Liver (tissue), 8 donors: ENCODE measurements at regions not wholly inside any gene's neighbourhood (a gene's known extent, or its start where the extent isn't known, plus 50 kb on each side); places are given as distances from the start of the nearest gene placed in this dataset.

Experiments
- DNase-seq: peaks from one replicate; pipeline ENCODE4 v3.0.0-alpha.2; 2017; ENCODE audit warnings: low spot score
- H3K27ac ChIP-seq, 2 donors: one replicate each; pipeline ENCODE4 v1.7.0; 2013; ENCODE audit warnings: inconsistent platforms in 2 of 2, low read length in 2 of 2, control low read depth in 1 of 2, low read depth in 1 of 2, mild to moderate bottlenecking in 1 of 2
- H3K27me3 ChIP-seq, 4 donors: one replicate each; pipeline versions ENCODE4 v1.6.1 to v1.7.0; 2013; ENCODE audit warnings: low read length in 3 of 4, inconsistent platforms in 1 of 4, mild to moderate bottlenecking in 1 of 4, moderate library complexity in 1 of 4; ENCODE audit not compliant: control insufficient read depth in 4 of 4, insufficient read depth in 4 of 4
- H3K36me3 ChIP-seq, 4 donors: one replicate each; pipeline versions ENCODE4 v1.6.1 to v1.7.0; 2013; ENCODE audit warnings: low read length in 3 of 4, mild to moderate bottlenecking in 3 of 4, low read depth in 1 of 4, moderate library complexity in 1 of 4; ENCODE audit not compliant: control insufficient read depth in 4 of 4, insufficient read depth in 3 of 4
- H3K4me1 ChIP-seq, 4 donors: one replicate each; pipeline versions ENCODE4 v1.6.1 to v1.7.0; 2013; ENCODE audit warnings: low read length in 3 of 4, mild to moderate bottlenecking in 3 of 4, moderate library complexity in 1 of 4; ENCODE audit not compliant: control insufficient read depth in 4 of 4, insufficient read depth in 4 of 4
- H3K4me3 ChIP-seq, 3 donors: one replicate each; pipeline versions ENCODE4 v1.6.1 to v1.7.0; 2013; ENCODE audit warnings: low read length in 3 of 3, control low read depth in 1 of 3, low read depth in 1 of 3, mild to moderate bottlenecking in 1 of 3
- H3K9ac ChIP-seq, 2 donors: one replicate each; pipeline ENCODE4 v1.7.0; 2013; ENCODE audit warnings: low read length in 2 of 2, mild to moderate bottlenecking in 2 of 2, moderate library complexity in 2 of 2, control low read depth in 1 of 2, low read depth in 1 of 2
- H3K9me3 ChIP-seq, 4 donors: one replicate each; pipeline versions ENCODE4 v1.6.1 to v1.7.0; 2013; ENCODE audit warnings: low read length in 3 of 4; ENCODE audit not compliant: control insufficient read depth in 4 of 4
- EGR1 ChIP-seq, 2 donors: IDR thresholded peaks; 2 replicates each; pipeline ENCODE4 v1.6.1; 2016 to 2018; ENCODE audit warnings: antibody characterized with exemption in 2 of 2, low read depth in 2 of 2
- FOXA1 ChIP-seq: IDR thresholded peaks from 2 replicates; pipeline ENCODE4 v1.6.1; 2016; ENCODE audit warnings: antibody characterized with exemption
- FOXA2 ChIP-seq: IDR thresholded peaks from 2 replicates; pipeline ENCODE4 v1.6.1; 2016; ENCODE audit warnings: antibody characterized with exemption
- GABPA ChIP-seq, 2 donors: IDR thresholded peaks in 1 of 2; conservative IDR thresholded peaks in 1 of 2; 2 replicates each; pipeline ENCODE4 v1.6.1; 2016; ENCODE audit warnings: antibody characterized with exemption in 2 of 2, mild to moderate bottlenecking in 1 of 2, moderate library complexity in 1 of 2
- HNF4A ChIP-seq, 2 donors: conservative IDR thresholded peaks; 2 replicates each; pipeline ENCODE4 v1.6.1; 2016; ENCODE audit warnings: antibody characterized with exemption in 2 of 2, mild to moderate bottlenecking in 2 of 2
- HNF4G ChIP-seq: IDR thresholded peaks from 2 replicates; pipeline ENCODE4 v1.6.1; 2016; ENCODE audit warnings: antibody characterized with exemption
- JUND ChIP-seq, 2 donors: IDR thresholded peaks; 2 replicates each; pipeline ENCODE4 v1.6.1; 2016; ENCODE audit warnings: antibody characterized with exemption in 2 of 2
- NR2F2 ChIP-seq: IDR thresholded peaks from 2 replicates; pipeline ENCODE4 v1.6.1; 2016; ENCODE audit warnings: antibody characterized with exemption
- RAD21 ChIP-seq, 2 donors: IDR thresholded peaks; 2 replicates each; pipeline ENCODE4 v1.6.1; 2016; ENCODE audit warnings: antibody characterized with exemption in 2 of 2, mild to moderate bottlenecking in 2 of 2
- RXRA ChIP-seq, 2 donors: IDR thresholded peaks; 2 replicates each; pipeline ENCODE4 v1.6.1; 2017 to 2018; ENCODE audit warnings: antibody characterized with exemption in 2 of 2, mild to moderate bottlenecking in 1 of 2
- SP1 ChIP-seq: IDR thresholded peaks from 2 replicates; pipeline ENCODE4 v1.6.1; 2018; ENCODE audit warnings: antibody characterized with exemption, mild to moderate bottlenecking
- YY1 ChIP-seq: IDR thresholded peaks from 2 replicates; pipeline ENCODE4 v1.6.1; 2016; ENCODE audit warnings: antibody characterized with exemption, mild to moderate bottlenecking
- whole genome bisulfite sequencing: extraction: QIAGEN DNeasy Blood & Tissue Kit; methylation state at CpG from one replicate; pipeline ENCODE4 v1.1.7; 2013; 5-methylcytosine and 5-hydroxymethylcytosine counted together
- TF ChIP-seq, protein P1 (sequence below): IDR thresholded peaks from 2 replicates; pipeline ENCODE4 v1.6.1; 2016; ENCODE audit warnings: antibody characterized with exemption
- TF ChIP-seq, protein P2 (sequence below): IDR thresholded peaks from 2 replicates; pipeline ENCODE4 v1.6.1; 2016; ENCODE audit warnings: antibody characterized with exemption
- TF ChIP-seq, protein P3 (sequence below): fragments of 150-350 bp; IDR thresholded peaks from 2 replicates; pipeline ENCODE4 v1.5.1; 2017; ENCODE audit warnings: improper control_type of control experiment, low read depth, low read length; ENCODE audit not compliant: missing input control
- TF ChIP-seq, protein P4 (sequence below): IDR thresholded peaks from 2 replicates; pipeline ENCODE4 v1.6.1; 2016; ENCODE audit warnings: antibody characterized with exemption, mild to moderate bottlenecking
- TF ChIP-seq, protein P5 (sequence below): IDR thresholded peaks from 2 replicates; pipeline ENCODE4 v1.6.1; 2016; ENCODE audit warnings: antibody characterized with exemption
- donor health status: healthy.
- donor health status: healthy.
- donor health status: healthy.
- donor health status: healthy.
- donor health status: healthy.

DNA sequence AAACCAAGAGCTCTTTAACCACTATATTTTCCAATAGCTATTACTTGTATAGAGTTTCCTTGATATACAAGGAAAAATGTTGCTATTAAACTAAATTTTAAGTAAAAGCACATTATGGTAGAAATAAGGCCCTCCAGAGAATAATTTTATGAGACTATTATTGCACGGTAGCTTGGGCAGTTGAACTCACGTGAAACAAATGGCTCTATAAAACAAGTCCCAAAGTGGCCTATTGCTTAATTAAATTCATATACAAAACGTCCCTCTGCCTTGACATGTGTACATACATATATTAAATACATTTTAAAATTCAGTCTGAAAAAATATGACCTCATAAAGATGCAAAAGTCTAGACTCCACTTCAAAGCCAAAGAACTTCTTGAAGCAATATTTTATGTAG, 582.2 kb downstream of the CENPC start:
- Histone ChIP-seq H3K4me1 (no peaks in the 10 kb centered on the region), H3K4me3 (no peak overlapping the region), H3K9me3 (no peaks in the 10 kb centered on the region), H3K9ac (no peak overlapping the region), H3K27me3 (no peaks in the 10 kb centered on the region), H3K36me3 (no peaks in the 10 kb centered on the region), H3K27ac (no peak overlapping the region)
- no peak for DNase-seq
- TF ChIP-seq EGR1 (IDR thresholded peaks at IDR 0.05; ENCODE audit: low read depth in 2 of 2) (no peak), FOXA2 (no peak), HNF4A (conservative IDR thresholded peaks at IDR 0.05) (no peak), FOXA1 (no peak), HNF4G (no peak), GABPA (IDR thresholded peaks at IDR 0.05 in 1 of 2, conservative IDR thresholded peaks at IDR 0.05 in 1 of 2) (no peak), SP1 (no peak), RAD21 (IDR thresholded peaks at IDR 0.05) (no peak), YY1 (no peak), NR2F2 (no peak), JUND (IDR thresholded peaks at IDR 0.05) (no peak)
- TF ChIP-seq, protein P1, sequence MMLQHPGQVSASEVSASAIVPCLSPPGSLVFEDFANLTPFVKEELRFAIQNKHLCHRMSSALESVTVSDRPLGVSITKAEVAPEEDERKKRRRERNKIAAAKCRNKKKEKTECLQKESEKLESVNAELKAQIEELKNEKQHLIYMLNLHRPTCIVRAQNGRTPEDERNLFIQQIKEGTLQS: no peak
- TF ChIP-seq, protein P2, sequence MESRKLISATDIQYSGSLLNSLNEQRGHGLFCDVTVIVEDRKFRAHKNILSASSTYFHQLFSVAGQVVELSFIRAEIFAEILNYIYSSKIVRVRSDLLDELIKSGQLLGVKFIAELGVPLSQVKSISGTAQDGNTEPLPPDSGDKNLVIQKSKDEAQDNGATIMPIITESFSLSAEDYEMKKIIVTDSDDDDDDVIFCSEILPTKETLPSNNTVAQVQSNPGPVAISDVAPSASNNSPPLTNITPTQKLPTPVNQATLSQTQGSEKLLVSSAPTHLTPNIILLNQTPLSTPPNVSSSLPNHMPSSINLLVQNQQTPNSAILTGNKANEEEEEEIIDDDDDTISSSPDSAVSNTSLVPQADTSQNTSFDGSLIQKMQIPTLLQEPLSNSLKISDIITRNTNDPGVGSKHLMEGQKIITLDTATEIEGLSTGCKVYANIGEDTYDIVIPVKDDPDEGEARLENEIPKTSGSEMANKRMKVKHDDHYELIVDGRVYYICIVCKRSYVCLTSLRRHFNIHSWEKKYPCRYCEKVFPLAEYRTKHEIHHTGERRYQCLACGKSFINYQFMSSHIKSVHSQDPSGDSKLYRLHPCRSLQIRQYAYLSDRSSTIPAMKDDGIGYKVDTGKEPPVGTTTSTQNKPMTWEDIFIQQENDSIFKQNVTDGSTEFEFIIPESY: no peak
- TF ChIP-seq, protein P3, sequence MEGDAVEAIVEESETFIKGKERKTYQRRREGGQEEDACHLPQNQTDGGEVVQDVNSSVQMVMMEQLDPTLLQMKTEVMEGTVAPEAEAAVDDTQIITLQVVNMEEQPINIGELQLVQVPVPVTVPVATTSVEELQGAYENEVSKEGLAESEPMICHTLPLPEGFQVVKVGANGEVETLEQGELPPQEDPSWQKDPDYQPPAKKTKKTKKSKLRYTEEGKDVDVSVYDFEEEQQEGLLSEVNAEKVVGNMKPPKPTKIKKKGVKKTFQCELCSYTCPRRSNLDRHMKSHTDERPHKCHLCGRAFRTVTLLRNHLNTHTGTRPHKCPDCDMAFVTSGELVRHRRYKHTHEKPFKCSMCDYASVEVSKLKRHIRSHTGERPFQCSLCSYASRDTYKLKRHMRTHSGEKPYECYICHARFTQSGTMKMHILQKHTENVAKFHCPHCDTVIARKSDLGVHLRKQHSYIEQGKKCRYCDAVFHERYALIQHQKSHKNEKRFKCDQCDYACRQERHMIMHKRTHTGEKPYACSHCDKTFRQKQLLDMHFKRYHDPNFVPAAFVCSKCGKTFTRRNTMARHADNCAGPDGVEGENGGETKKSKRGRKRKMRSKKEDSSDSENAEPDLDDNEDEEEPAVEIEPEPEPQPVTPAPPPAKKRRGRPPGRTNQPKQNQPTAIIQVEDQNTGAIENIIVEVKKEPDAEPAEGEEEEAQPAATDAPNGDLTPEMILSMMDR: no peak
- 58% methylated on average over 3 of the region's 3 CpGs for WGBS

DNA sequence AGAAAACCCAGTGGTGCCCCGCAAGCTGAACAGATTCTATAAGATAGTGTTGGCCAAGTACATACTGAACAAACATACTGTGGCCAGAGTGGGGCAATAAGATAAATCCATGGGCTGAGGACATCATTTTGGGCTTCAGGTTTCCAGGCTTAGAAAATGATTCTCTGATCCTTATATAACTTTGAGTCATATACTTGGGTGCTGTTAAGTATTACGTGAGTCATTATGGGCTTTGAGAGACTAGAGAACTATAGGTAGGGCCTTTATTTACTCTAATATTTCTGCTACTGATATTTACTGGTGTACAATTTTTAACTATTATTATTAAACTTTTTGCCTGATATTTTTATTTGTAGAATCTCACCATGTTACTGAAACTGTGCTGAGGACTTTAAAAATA, 586.1 kb downstream of the CENPC start:
- TF ChIP-seq RXRA (IDR thresholded peaks at IDR 0.05) (no peak), NR2F2 (no peak), JUND (IDR thresholded peaks at IDR 0.05) (no peak), SP1 (no peak), YY1 (no peak), HNF4G (no peak), GABPA (IDR thresholded peaks at IDR 0.05 in 1 of 2, conservative IDR thresholded peaks at IDR 0.05 in 1 of 2) (no peak), FOXA2 (no peak), FOXA1 (no peak)
- TF ChIP-seq, protein P1: no peak
- TF ChIP-seq, protein P3: no peak
- TF ChIP-seq, protein P4, sequence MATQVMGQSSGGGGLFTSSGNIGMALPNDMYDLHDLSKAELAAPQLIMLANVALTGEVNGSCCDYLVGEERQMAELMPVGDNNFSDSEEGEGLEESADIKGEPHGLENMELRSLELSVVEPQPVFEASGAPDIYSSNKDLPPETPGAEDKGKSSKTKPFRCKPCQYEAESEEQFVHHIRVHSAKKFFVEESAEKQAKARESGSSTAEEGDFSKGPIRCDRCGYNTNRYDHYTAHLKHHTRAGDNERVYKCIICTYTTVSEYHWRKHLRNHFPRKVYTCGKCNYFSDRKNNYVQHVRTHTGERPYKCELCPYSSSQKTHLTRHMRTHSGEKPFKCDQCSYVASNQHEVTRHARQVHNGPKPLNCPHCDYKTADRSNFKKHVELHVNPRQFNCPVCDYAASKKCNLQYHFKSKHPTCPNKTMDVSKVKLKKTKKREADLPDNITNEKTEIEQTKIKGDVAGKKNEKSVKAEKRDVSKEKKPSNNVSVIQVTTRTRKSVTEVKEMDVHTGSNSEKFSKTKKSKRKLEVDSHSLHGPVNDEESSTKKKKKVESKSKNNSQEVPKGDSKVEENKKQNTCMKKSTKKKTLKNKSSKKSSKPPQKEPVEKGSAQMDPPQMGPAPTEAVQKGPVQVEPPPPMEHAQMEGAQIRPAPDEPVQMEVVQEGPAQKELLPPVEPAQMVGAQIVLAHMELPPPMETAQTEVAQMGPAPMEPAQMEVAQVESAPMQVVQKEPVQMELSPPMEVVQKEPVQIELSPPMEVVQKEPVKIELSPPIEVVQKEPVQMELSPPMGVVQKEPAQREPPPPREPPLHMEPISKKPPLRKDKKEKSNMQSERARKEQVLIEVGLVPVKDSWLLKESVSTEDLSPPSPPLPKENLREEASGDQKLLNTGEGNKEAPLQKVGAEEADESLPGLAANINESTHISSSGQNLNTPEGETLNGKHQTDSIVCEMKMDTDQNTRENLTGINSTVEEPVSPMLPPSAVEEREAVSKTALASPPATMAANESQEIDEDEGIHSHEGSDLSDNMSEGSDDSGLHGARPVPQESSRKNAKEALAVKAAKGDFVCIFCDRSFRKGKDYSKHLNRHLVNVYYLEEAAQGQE: no peak
- TF ChIP-seq, protein P5, sequence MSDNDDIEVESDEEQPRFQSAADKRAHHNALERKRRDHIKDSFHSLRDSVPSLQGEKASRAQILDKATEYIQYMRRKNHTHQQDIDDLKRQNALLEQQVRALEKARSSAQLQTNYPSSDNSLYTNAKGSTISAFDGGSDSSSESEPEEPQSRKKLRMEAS: no peak
- Histone ChIP-seq H3K27ac (no peak overlapping the region), H3K4me1 (no peaks in the 10 kb centered on the region), H3K27me3 (no peaks in the 10 kb centered on the region), H3K9ac (no peak overlapping the region), H3K9me3 (no peaks in the 10 kb centered on the region), H3K4me3 (no peak overlapping the region), H3K36me3 (no peaks in the 10 kb centered on the region)
- WGBS: 87% methylated on average over 2 of the region's 2 CpGs
- no peak for DNase-seq
